ENCODE measurements at regions not wholly inside any gene's neighbourhood (a gene's known extent, or its start where the extent isn't known, plus 50 kb on each side); places are given as distances from the start of the nearest gene placed in this dataset.
"Not testable (repeated sequence)": the region's sequence is repeated elsewhere in the genome, so short reads cannot be mapped to it uniquely, and the experiment has no call there.

GRCh38 chr15:62365795-62366442, 200.8 kb upstream of the C2CD4B start:
- no peak for DNase-seq (ENCODE audit: low read depth, low spot score)

- no peak for DNase-seq (ENCODE audit: low read depth, low spot score)
These were observed 204.4 kb upstream of the C2CD4B start for GRCh38 chr15:62369454-62369853.

GRCh38 chr15:62371683-62372082, 206.6 kb upstream of the C2CD4B start:
- not testable (repeated sequence) for DNase-seq (ENCODE audit: low read depth, low spot score)

- DNase-seq (ENCODE audit: low read depth, low spot score): no peak
These were observed 212.8 kb upstream of the C2CD4B start for GRCh38 chr15:62377736-62378480.

GRCh38 chr15:62378772-62379498, 213.8 kb upstream of the C2CD4B start:
- DNase-seq (ENCODE audit: low read depth, low spot score): no peak

GRCh38 chr15:62380011-62380410, 214.9 kb upstream of the C2CD4B start:
- no peak for DNase-seq (ENCODE audit: low read depth, low spot score)

- DNase-seq (ENCODE audit: low read depth, low spot score): no peak
These were observed 217.0 kb upstream of the C2CD4B start for GRCh38 chr15:62382046-62382445.

- DNase-seq (ENCODE audit: low read depth, low spot score): no peak
These were observed 225.1 kb upstream of the C2CD4B start, which contains the start of gene TLN2 for GRCh38 chr15:62389885-62390790. TLN2 (plus strand) TSS chr15:62390550.

GRCh38 chr15:62390791-62391640, 225.9 kb upstream of the C2CD4B start:
- DNase-seq (ENCODE audit: low read depth, low spot score): no peak

- no peak for DNase-seq (ENCODE audit: low read depth, low spot score)
These were observed 226.7 kb upstream of the C2CD4B start for GRCh38 chr15:62391641-62392262.

GRCh38 chr15:62392376-62392775, 227.3 kb upstream of the C2CD4B start:
- no peak for DNase-seq (ENCODE audit: low read depth, low spot score)

GRCh38 chr15:62393196-62393595, 228.1 kb upstream of the C2CD4B start:
- no peak for DNase-seq (ENCODE audit: low read depth, low spot score)

- DNase-seq (ENCODE audit: low read depth, low spot score): no peak
These were observed 229.0 kb upstream of the C2CD4B start for GRCh38 chr15:62394079-62394478.

GRCh38 chr15:62400778-62401177, 235.7 kb upstream of the C2CD4B start:
- DNase-seq (ENCODE audit: low read depth, low spot score): no peak

- no peak for DNase-seq (ENCODE audit: low read depth, low spot score)
These were observed 237.6 kb upstream of the C2CD4B start for GRCh38 chr15:62402687-62403086.

- no peak for DNase-seq (ENCODE audit: low read depth, low spot score)
These were observed 238.2 kb upstream of the C2CD4B start for GRCh38 chr15:62403164-62403809.

GRCh38 chr15:62404194-62404985, 239.3 kb upstream of the C2CD4B start:
- DNase-seq (ENCODE audit: low read depth, low spot score): no peak

- no peak for DNase-seq (ENCODE audit: low read depth, low spot score)
These were observed 241.3 kb upstream of the C2CD4B start for GRCh38 chr15:62406305-62406891.

Measured in iPS DF 19.7 (cell line).